ENCODE measurements at regions not wholly inside any gene's neighbourhood (a gene's known extent, or its start where the extent isn't known, plus 50 kb on each side); places are given as distances from the start of the nearest gene placed in this dataset.

DNA sequence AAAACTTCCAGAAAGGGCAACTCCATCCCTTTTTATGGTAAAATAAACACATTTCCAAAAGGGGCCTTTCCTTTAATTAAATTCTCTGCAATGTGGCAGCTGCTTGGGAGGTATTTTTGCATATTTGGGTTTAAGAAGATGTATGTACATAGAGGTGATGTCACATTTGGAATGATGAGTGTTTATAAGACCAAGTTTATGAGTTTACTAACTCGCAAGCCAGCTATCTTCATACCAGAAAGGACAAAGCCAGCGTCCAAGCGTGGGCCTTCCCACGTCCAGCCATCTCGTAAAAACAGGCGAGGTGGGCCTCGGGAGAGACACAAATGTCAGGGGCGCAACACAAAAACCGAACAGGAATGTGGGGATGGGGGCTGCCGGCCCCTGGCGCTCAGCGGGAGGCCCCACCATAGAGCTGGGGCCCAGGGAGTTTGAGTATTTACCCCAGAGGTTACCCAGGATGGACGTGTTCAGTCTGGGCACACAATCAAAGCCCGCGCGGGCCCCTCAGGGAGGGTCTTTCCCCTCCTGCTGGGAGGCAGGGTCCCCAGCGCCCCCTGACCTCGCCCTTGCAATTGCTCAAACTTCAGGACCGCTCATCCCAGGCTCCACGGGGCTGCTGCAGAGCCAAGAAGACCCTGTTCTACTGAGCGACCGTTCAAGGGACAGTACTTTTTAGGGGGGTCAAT, 137.3 kb downstream of the TWIST2 start:
- DNase-seq (ENCODE audit: low spot score) = no peak

DNA sequence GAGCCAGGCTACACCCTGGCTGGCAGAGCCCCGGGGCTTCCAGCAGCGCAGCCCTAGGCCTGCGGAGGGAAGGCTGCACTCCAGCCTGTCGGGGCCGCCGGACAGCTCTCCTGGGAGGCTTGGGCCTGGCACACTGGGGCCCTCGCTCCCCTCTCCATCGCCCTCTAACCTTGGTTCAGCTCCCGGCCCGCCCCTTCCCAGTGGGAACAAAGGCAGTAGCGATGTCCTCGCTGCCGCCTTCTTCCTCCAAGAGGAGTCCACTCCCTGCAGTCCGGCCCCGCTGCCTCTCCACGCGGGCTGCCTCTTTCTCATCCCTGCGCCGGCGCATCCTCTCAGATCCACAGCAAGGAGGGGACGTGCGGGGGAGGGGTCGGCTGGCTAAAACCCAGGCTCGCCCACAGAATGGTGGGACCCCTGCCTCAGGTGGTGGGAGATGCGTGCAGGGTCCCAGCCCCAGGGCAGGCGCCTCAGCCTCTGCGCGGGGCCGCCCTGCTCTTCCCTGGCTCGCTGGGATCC, 138.1 kb downstream of the TWIST2 start:
- no peak for DNase-seq (ENCODE audit: low spot score)

DNA sequence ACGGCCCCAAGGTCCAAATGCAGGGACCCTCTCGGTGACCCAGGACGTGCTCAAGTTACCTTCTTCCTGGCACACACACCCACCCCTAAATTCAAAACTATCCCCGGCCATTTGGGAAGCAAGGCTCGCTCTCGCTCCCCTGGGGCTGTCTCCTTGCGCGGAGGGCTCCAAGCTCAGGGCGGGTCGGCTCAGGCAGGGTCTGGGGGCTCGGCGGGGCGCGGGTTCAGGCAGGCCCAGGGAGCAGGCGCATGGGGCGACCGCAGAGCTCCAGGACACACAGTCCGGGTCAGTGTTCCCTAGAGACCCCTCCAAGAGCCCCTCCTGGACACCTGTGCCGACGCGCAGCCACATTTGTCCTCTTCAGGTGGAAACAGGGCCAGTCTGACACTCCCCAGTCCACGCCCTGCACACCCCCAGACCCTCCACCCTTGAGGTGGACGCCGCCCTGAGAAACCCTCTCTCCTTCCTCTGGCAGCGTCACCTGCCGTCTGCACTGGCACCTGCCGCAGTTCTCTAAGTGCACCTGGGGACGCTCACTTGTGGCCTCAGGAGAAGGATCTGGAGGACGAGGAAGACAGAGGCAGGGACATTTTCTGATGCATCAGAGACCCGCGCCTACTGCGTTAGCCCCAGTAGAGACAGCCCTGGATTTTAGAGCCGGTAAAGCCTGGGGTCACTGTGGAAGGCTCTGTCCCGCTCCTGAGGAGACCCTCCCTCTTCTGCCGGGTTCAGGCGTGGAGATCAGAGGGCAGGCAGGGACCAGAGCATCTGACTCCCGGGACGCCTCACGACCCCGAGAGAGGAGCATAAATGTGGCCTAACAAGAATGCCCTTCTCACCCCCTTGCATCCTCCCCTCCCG, 138.8 kb downstream of the TWIST2 start:
- DNase-seq (ENCODE audit: low spot score) = no peak

DNA sequence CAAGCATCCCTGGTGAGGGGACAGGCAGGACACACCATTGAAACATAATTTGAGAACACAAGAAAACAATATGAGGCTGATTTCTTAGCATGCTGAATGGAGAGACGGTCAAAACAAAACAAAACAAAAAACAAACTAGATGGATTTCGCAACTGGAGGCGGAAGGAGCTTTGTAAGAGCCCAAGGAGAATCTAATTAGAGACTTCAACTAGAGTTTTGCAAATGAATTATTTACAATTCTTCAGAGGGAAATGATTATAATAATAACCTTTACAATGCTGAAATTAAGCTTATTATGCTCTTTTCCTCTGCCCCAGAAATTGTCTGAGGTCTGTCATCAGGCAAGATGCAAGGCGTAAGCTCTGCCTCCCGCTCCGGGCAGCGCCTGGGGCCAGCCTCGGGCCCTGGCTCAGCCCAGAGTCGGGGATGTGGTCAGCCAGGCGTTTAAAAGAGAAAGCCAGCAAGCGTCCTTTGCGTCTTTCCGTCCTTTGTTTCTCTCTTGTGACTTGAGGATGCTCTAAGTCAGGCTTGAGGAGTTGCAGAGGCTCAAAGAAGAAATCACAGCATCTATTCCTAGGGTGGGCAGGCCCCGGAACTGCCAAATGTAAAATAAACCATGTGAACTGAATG, 139.6 kb downstream of the TWIST2 start:
- DNase-seq (ENCODE audit: low spot score) = no peak

DNA sequence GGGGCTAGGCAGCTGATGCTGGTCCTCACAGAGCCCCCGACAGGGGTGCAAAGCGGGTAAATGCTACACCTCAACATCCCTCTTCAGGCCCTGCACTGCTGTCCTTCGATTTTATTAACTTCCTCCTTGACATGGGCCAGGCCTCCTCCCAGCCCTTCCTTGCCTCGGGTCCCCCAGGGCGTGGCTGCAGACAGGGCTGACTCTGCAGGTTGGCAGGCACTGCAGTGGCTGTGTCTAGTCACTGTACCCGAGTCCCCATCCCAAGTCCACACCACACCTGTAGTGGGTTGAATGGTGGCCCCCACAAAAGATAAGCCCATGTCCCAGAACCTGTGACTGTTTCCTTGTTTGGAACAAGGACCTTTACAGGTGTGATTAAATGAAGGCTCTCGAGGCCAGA, 140.2 kb downstream of the TWIST2 start:
- DNase-seq (ENCODE audit: low spot score) = no peak

DNA sequence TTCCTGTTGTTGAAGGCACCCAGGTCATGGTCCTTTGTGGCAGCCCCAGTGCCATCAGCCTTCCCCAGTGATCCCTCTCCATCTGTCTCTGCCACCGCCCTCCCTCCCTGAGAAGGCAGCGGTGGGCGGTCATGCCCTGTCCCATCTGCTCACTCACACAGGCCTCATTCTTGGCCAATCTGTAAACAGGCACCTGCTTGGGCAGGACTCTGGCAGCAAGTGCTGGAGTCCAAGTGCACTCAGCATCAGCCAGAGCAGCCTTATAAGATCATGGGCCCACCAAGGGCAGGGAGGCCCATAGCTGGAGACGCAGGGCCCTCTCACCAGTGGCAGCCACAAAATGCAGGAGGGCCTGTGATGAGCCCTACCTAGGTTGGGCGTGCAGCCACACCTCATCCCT, 140.9 kb downstream of the TWIST2 start:
- DNase-seq (ENCODE audit: low spot score) = no peak

DNA sequence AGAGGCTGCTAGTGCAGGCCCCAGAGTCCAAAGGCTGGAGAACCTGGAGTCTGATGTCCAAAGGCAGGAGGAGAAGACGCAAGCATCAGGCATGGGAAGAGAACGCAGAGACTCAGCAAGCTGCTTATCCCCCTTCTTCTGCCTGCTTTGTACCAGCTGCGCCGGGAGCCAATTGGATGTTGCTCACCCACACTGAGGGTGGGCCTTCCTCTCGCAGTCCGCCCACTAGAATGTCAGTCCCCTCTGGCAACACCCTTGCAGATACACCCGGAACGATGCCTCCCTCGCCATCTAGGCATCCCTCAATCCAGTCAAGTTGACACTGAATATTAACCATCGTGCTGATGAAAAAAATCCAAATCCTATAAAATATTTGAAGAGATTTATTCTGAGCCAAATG, 141.6 kb downstream of the TWIST2 start:
- no peak for DNase-seq (ENCODE audit: low spot score)

DNA sequence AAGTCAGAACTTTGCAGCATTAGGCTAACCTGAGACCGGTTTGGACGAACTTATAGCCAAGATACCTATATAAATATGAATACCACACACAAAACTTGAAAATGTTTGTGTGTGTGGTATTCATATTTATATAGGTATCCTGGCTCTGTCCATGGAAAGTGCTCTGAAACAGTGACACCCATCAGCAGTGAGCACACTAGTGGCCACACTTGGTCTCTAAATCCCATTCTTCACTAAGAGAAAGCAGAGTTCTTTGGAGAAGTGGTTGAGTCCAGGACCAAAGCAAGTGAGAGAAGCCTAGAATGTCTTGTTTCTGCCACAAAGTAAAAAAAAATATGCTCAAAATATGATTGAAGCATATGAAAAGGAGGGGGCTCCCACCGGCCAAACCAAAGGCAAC, 146.5 kb downstream of the TWIST2 start:
- DNase-seq (ENCODE audit: low spot score) = no peak

DNA sequence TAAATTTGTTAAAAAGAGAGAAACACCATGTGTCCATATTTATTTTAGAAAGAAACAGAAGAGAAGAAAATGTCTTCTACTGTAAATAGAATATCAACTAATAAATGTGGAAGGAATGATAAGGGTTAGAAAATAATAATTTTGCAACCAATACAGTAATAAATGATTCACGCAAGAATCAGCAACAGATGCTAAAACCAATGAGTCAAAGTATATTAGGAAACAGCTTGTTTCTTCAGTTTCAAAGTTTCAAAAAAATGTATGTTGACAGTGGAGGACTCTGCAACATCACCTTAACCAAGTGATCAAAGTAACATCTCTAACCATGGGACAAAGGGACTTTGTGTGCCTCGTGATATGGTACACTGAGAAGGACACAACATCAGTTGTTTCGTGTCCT, 147.0 kb downstream of the TWIST2 start:
- no peak for DNase-seq (ENCODE audit: low spot score)

DNA sequence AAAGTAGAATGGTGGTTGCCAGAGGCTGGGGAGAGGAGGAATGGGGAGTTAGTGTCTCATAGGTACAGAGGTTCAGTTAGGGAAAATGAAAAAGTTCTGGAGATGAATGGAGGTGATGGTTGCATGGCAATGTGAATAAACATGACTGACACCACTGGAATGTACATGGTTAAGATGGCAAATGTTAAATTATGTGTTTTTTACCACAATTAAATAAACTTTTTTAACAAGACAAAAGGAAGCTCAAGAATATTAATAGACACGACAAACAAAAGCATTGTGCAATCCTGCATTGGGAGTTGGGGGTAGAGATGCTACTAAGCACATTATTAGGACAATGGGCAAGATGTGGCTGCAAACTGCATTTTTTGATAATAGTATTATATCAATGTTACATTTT, 147.7 kb downstream of the TWIST2 start:
- no peak for DNase-seq (ENCODE audit: low spot score)

DNA sequence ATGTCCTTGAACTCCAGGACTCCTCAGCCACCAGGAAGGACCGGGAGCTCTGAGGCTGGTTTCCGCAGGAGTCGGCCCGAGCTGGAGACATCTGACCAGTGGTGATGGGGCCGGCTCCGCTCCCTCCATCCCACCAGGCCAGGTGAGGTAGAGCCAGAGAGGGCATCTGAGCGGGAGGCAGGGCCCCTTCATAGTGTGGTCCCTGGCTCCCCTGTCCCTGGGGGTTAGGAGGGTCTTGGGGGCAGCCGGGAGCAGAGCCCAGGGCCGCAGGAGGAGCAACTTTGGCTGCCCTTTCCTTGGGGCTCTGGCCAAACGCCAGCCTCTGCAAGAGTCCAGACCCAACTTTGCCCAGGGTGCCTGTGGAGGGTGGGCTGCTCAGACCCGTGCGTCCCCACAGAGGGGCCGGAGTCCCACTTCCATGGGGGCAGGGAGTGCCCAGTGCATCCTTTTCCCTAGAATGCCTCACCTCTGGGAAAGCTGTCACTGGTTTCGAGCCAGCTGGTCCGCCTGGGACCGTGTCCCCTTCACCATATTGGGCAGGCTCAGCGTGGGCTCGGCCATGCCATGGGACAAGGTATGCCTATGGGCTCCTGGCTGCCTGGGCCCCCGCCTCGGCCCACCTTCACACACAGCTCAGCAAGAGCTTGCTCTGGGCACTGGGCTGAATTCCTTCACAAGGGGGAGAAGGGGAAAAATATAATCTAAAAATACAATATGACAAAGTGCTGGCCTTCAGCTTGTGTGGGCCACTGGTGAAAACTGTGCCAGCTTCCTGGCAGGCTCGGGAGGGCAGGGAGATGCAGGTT, 148.6 kb downstream of the TWIST2 start:
- no peak for DNase-seq (ENCODE audit: low spot score)

DNA sequence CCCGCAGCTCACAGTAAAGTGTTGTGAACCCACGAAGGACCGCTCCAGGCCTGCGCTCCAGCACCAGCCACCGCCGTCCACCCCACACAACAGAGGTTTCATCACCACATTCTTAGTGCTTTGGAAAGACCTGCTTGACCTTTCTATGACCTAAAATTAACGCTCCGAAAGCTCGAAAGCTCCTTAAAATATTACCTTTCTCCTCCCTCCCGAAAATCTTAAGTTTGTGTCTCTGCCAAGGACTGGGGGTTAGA, 149.2 kb downstream of the TWIST2 start:
- no peak for DNase-seq (ENCODE audit: low spot score)

DNA sequence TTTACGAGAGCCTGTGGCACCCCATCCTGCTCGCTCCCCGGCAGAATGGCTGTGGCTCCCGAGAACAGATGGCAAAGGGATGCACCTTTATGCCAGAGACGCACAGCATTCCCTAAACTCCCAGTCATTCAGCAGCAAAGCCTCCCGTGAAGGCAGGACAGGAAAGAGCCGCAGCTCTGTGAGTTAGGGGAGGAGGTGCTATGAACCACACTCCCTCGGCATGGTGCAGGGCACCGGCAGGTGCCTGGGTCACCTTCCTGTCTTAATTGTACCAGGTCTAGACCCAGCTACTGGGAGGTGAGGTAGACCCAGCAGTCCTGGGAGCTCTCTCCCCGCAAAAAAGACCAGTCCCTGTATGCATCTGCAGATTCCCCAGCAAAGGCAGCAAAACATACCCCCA, 149.8 kb downstream of the TWIST2 start:
- DNase-seq (ENCODE audit: low spot score) = no peak
